K562 (cell line): ENCODE measurements at regions not wholly inside any gene's neighbourhood (a gene's known extent, or its start where the extent isn't known, plus 50 kb on each side); places are given as distances from the start of the nearest gene placed in this dataset.

ENCODE experiments used
- ATAC-seq: fragments of 200-7000 bp; cut with Tn5 transposase; 3 replicates; pipeline ENCODE4 v1.9.1; 2020; ENCODE audit warnings: moderate library complexity
- BruUV-seq: library from RNA; stranded (reverse); fragments of 400-500 nt; replicated peaks from 2 replicates; lab custom pipeline; 2021; lab: Mats Ljungman, UMichigan
- CTCF ChIA-PET: fragments of 300-600 bp; formaldehyde crosslinking; extraction: SDS; loops from one replicate; lab custom pipeline; 2021; ENCODE audit warnings: low intra/inter-chr PET ratio; lab: Yijun Ruan, JAX
- POLR2A ChIA-PET: fragments of 300-600, 350-650 bp; sonication (Branson Sonifier 250); formaldehyde crosslinking; extraction: SDS; loops from one replicate; lab custom pipeline; 2021; ENCODE audit warnings: antibody characterized with exemption, inconsistent platforms; lab: Yijun Ruan, JAX
- DNase-seq, 4 experiments: peaks; one replicate each; pipeline versions ENCODE4 v3.0.0 to v3.0.0-alpha.2; 2011 to 2018; ENCODE audit warnings: low spot score in 3 of 4, mixed read lengths in 3 of 4; ENCODE audit errors: extremely low read depth in 1 of 4
- FAIRE-seq: peaks from 2 replicates; lab custom pipeline; 2011; peaks lifted over from hg19 to GRCh38; lab: Jason Lieb, UNC
- H2AFZ ChIP-seq: 2 replicates; pipeline ENCODE4 v1.6.0; 2011; ENCODE audit warnings: low read depth, low read length, control low read depth, inconsistent platforms
- H3K27ac ChIP-seq: fragments of 200-600 bp; 3 replicates; pipeline ENCODE4 v1.8.0; 2011; ENCODE audit warnings: low read depth, mild to moderate bottlenecking, control low read depth, inconsistent platforms, low read length, moderate library complexity, mixed read lengths; ENCODE audit errors: extremely low read depth
- H3K27me3 ChIP-seq, 2 experiments: fragments of 300-600 bp in 1 of 2; 2 replicates in 1 of 2; 3 replicates in 1 of 2; pipeline versions ENCODE4 v1.6.0 to v1.8.0; 2011; ENCODE audit warnings: inconsistent platforms in 2 of 2, low read length in 2 of 2, mild to moderate bottlenecking in 1 of 2, mixed read lengths in 1 of 2, moderate library complexity in 1 of 2; ENCODE audit not compliant: control insufficient read depth in 2 of 2, insufficient read depth in 2 of 2
- H3K36me3 ChIP-seq: fragments of 300-600 bp; 3 replicates; pipeline ENCODE4 v1.8.0; 2011; ENCODE audit warnings: mild to moderate bottlenecking, low read length, inconsistent platforms; ENCODE audit not compliant: control insufficient read depth, insufficient read depth
- H3K4me1 ChIP-seq, 2 experiments: fragments of 200-600 bp in 1 of 2; replicated peaks in 1 of 2; 2 replicates in 1 of 2; 3 replicates in 1 of 2; pipeline versions ENCODE4 v1.5.1 to v1.8.0; 2011; ENCODE audit warnings: inconsistent platforms in 2 of 2, low read length in 2 of 2, mild to moderate bottlenecking in 1 of 2, mixed read lengths in 1 of 2, moderate library complexity in 1 of 2; ENCODE audit not compliant: control insufficient read depth in 2 of 2, insufficient read depth in 2 of 2
- H3K4me2 ChIP-seq: 2 replicates; pipeline ENCODE4 v1.6.1; 2011; ENCODE audit warnings: low read length, control low read depth, inconsistent platforms, mixed read lengths; ENCODE audit not compliant: insufficient read depth
- H3K4me3 ChIP-seq: fragments of 200-600 bp; sonication (generic), shearing (Covaris generic); 2 replicates; pipeline ENCODE4 v1.5.1; 2016; ENCODE audit warnings: control low read depth, inconsistent platforms
- H3K79me2 ChIP-seq: fragments of 200-600 bp; 3 replicates; pipeline ENCODE4 v1.8.0; 2011; ENCODE audit warnings: low read length, inconsistent platforms; ENCODE audit not compliant: control insufficient read depth, insufficient read depth
- H3K9ac ChIP-seq, 2 experiments: 2 replicates each; pipeline versions ENCODE4 v1.6.0 to v1.6.1; 2011; ENCODE audit warnings: low read depth in 2 of 2, low read length in 2 of 2, control low read depth in 1 of 2, inconsistent platforms in 1 of 2, mild to moderate bottlenecking in 1 of 2, mixed read lengths in 1 of 2; ENCODE audit not compliant: insufficient read depth in 1 of 2
- H3K9me1 ChIP-seq: one replicate; pipeline ENCODE4 v1.6.0; 2011; ENCODE audit warnings: inconsistent platforms, mild to moderate bottlenecking, low read length, moderate library complexity; ENCODE audit not compliant: control insufficient read depth, insufficient read depth
- H3K9me3 ChIP-seq: replicated peaks from 2 replicates; pipeline ENCODE4 v1.5.1; 2011; ENCODE audit warnings: low read depth, low read length, inconsistent platforms; ENCODE audit not compliant: control insufficient read depth, insufficient read depth
- H4K20me1 ChIP-seq: replicated peaks from 2 replicates; pipeline ENCODE4 v1.6.1; 2011; ENCODE audit warnings: low read length, inconsistent platforms, mixed read lengths; ENCODE audit not compliant: control insufficient read depth, insufficient read depth
- HOXB6 ChIP-seq: fragments of 250-450 bp; sonication (Bioruptor Pico); IDR thresholded peaks from 2 replicates; pipeline ENCODE4 v1.5.1; 2022; ENCODE audit warnings: mild to moderate bottlenecking, borderline replicate concordance
- THAP12 ChIP-seq: fragments of 250-450 bp; sonication (Bioruptor Pico); IDR thresholded peaks from 2 replicates; pipeline ENCODE4 v1.9.0; 2021; ENCODE audit warnings: mild to moderate bottlenecking, inconsistent platforms
- ZNF274 ChIP-seq: IDR thresholded peaks from 2 replicates; pipeline ENCODE4 v1.6.1; 2011; ENCODE audit warnings: low read depth, mild to moderate bottlenecking, low read length, moderate library complexity, borderline replicate concordance
- ZNF316 ChIP-seq: fragments of 450-650 bp; IDR thresholded peaks from 2 replicates; pipeline ENCODE4 v1.6.1; 2016
- WGBS: fragments of 100-300 bp; shearing (Covaris generic); methylation state at CpG from one replicate; pipeline ENCODE4 v1.1.6; 2016; ENCODE audit warnings: low coverage, mixed read lengths; ENCODE audit not compliant: insufficient coverage; ENCODE audit errors: missing lambda C conversion rate; 5-methylcytosine and 5-hydroxymethylcytosine counted together
- in situ Hi-C: fragments of 300-500 bp; cut with MboI; formaldehyde crosslinking; loops from 4 replicates; pipeline ENCODE4 v1.15.0; 2018; ENCODE audit warnings: inconsistent platforms, mixed read lengths
- intact Hi-C: fragments of 100-400 bp; cut with micrococcal nuclease; formaldehyde crosslinking; loops from 2 replicates; pipeline ENCODE4 v1.14.2; 2022
- TF ChIP-seq, protein P1 (sequence below): fragments of 250-450 bp; sonication (Bioruptor Pico); IDR thresholded peaks from 2 replicates; pipeline ENCODE4 v1.4.0; 2020; ENCODE audit warnings: borderline replicate concordance
- TF ChIP-seq, protein P2 (sequence below): fragments of 250-450 bp; sonication (Bioruptor Pico); IDR thresholded peaks from 2 replicates; pipeline ENCODE4 v1.8.0; 2022; ENCODE audit warnings: moderate library complexity, mild to moderate bottlenecking, inconsistent platforms

DNA sequence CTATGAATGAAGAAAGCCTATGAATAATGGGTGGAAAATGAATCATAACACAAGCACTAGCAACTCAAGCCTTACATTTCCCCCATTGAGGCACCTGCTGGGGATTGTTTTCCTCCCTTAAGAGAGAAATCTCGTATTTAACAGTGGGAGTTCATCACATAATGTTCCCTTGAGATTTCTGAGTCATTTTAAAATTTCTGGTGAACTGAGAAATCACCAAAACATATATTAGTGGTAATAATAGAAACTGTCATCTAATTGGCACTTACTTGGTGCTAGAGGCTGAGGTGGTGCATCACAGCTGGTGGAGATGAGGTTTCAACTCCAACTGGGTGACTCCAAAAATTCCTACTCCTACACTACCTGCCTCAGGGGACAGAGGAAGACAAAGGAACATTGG is 561.3 kb upstream of the LCORL start (continued):
- TF ChIP-seq, protein P1, sequence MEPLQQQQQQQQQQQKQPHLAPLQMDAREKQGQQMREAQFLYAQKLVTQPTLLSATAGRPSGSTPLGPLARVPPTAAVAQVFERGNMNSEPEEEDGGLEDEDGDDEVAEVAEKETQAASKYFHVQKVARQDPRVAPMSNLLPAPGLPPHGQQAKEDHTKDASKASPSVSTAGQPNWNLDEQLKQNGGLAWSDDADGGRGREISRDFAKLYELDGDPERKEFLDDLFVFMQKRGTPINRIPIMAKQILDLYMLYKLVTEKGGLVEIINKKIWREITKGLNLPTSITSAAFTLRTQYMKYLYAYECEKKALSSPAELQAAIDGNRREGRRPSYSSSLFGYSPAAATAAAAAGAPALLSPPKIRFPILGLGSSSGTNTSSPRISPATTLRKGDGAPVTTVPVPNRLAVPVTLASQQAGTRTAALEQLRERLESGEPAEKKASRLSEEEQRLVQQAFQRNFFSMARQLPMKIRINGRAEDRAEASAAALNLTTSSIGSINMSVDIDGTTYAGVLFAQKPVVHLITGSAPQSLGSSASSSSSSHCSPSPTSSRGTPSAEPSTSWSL (CRISPR knock-in tag), result no peak
- TF ChIP-seq ZNF274, result no peak
- TF ChIP-seq, protein P2, sequence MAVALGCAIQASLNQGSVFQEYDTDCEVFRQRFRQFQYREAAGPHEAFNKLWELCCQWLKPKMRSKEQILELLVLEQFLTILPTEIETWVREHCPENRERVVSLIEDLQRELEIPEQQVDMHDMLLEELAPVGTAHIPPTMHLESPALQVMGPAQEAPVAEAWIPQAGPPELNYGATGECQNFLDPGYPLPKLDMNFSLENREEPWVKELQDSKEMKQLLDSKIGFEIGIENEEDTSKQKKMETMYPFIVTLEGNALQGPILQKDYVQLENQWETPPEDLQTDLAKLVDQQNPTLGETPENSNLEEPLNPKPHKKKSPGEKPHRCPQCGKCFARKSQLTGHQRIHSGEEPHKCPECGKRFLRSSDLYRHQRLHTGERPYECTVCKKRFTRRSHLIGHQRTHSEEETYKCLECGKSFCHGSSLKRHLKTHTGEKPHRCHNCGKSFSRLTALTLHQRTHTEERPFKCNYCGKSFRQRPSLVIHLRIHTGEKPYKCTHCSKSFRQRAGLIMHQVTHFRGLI (CRISPR knock-in tag), result no peak
- TF ChIP-seq, all 486 proteins: peak for 0

- no peak overlapping the region for H3K9ac ChIP-seq
- no peaks in the 10 kb centered on the region for H3K9me3 ChIP-seq
- no peaks in the 10 kb centered on the region for H3K4me1 ChIP-seq
- TF ChIP-seq ZNF316 (no peak), THAP12 (CRISPR knock-in tag) (no peak), HOXB6 (no peak)
- 0% methylated on average over 4 of the region's 4 CpGs for WGBS
- intact Hi-C loops (no loop called here), in situ Hi-C loops (loop anchor here (25.0 kb wide), 3 partner anchors 916 to 1216 kb away; no protein-coding TSS in a partner anchor)
- ChIA-PET CTCF (no interaction called here), POLR2A (no interaction called here)
- no peak for FAIRE-seq
- no TSS peak for BruUV-seq
- no peak for ATAC-seq
- no peaks in the 10 kb centered on the region for H4K20me1 ChIP-seq
- no peaks in the 10 kb centered on the region for H3K9me1 ChIP-seq
- no peak overlapping the region for H3K4me2 ChIP-seq
- H3K79me2 ChIP-seq, result no peaks in the 10 kb centered on the region
- no peak overlapping the region for H3K27ac ChIP-seq
- H3K27me3 ChIP-seq, result no peaks in the 10 kb centered on the region
- no peak overlapping the region for H3K4me3 ChIP-seq
- DNase-seq, result no peak
- H3K36me3 ChIP-seq, result no peaks in the 10 kb centered on the region
- H2AFZ ChIP-seq, result no peak overlapping the region
Observed at GRCh38 chr4:18578307-18578706, 556.8 kb upstream of the LCORL start.
